HG03439 (cell line): ENCODE measurements at regions not wholly inside any gene's neighbourhood (a gene's known extent, or its start where the extent isn't known, plus 50 kb on each side); places are given as distances from the start of the nearest gene placed in this dataset.

Source experiments
- ATAC-seq: cut with Tn5 transposase; IDR thresholded peaks from one replicate; pipeline ENCODE4 v1.9.1; 2021; ENCODE audit warnings: mild to moderate bottlenecking, moderate library complexity; ENCODE audit not compliant: unreplicated experiment

- ATAC-seq, result no peak
Measured at GRCh38 chr1:68332041-68332440, 99.7 kb upstream of the WLS start.

DNA sequence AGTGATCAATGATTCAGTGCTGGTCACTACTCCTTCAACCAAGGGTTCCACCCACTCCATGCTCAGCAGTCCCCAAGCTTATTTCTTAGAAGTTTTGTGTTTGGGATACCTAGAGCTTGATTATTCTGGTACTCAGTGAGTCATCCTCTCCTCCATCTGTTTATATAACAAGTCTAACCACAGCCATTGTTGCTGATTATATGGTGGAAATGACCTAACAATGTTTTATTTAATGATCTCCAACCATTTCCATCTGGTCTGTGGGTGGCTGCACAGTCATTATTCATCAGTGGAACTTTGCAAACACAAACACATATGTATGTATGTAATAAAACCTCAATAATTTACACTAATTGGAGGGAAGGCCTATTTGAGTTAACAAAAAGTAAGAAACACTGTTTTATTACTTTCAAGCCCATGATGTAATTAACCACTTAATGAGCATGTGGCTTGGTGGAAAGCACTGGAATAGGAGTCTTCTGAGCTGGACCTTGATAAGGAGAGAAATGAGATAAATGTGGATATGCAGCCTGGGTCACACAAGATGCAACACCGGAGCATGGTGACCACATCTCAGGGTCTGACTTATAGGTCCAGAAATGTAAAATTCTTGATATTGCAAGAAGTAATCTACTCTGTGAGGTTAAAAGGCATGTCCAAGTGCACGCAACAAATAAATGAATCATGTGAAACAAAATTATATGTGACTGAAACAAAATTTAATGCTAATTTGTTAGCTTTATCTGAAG lies 99.0 kb upstream of the WLS start:
- ATAC-seq, result no peak

GRCh38 chr1:68330391-68330790 lies 98.1 kb upstream of the WLS start:
- no peak for ATAC-seq

- no peak for ATAC-seq
Measured at GRCh38 chr1:68329096-68329835, 96.9 kb upstream of the WLS start.

DNA sequence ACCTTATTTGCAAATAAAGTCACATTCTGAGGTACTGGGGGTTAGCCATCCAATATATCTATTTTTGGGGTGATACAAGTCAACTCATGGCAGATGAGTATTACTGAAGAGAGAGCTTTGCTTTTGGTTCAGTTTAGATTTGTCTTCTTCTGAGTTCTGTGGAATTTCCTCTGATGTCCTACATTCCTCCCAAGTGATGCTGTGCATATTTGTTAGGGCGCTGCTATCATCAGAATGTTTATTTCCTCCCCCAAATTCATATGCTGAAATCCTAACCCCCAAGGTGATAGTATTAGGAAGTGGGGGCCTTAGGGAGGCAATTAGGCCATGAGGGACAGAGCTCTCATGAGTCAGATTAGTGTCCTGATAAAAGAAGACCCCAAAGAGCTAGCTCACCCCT lies 96.2 kb upstream of the WLS start:
- no peak for ATAC-seq

- no peak for ATAC-seq
Measured at GRCh38 chr1:68327414-68327813, 95.1 kb upstream of the WLS start.

- no peak for ATAC-seq
Measured at GRCh38 chr1:68326481-68326880, 94.2 kb upstream of the WLS start.

DNA sequence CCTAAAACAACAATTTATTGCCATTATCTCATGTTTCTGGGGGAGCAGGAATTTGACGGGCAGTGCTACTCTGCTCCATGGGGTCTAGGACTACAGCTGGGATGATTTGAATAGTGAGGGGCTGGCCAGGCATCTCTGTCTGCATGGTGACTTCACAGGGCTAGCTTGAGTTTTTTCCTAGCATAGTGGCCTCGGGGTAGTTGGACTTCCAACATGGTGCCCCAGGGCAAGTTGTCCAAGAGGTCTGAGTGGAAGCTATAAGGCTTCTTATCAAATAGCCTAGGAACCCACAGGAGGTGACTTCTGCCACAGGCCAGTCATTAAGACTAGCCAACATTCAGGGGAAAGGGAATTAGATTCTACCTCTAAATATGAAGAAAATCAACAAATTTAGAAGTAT lies 92.0 kb upstream of the WLS start:
- no peak for ATAC-seq

DNA sequence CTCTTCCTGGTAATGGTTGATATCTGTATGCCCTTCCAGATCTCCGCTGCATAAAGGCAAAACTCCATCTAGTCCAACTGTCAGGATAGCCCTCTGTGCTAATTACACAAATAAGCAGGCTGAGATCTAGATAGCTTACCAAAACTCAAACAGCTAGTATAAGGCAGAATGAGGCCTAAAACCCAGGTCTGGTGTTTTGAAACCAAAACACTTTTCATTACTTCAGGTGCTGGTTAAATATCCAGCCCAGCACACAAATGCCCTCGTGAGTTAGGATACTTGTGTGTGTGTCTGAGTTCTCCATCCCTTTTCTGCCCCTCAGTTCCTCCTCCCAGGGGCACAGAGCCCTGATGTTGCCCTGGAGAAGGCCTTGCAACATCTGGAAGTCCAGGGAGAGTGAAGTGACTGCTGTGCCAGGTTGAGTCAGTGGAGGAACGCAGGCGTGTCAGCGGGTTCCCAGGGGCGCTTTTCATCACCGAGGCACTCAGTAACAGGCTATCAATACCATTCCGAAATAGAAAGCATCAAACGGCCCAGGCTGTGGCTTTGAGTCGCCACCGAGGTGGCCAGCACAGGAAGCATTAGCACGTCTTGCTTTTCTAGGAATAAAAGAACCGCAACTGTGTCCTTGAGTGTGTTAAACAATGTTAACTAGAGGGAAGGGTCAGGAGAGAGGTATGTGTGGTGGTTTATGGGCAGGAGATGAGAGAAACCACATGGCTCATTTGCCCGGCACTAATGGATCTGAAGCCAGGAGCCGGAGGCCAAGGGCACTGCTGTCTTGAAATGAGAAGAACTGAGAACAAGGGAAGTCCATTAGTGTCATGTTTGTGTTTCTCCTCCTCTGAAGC lies 90.7 kb upstream of the WLS start:
- no peak for ATAC-seq

DNA sequence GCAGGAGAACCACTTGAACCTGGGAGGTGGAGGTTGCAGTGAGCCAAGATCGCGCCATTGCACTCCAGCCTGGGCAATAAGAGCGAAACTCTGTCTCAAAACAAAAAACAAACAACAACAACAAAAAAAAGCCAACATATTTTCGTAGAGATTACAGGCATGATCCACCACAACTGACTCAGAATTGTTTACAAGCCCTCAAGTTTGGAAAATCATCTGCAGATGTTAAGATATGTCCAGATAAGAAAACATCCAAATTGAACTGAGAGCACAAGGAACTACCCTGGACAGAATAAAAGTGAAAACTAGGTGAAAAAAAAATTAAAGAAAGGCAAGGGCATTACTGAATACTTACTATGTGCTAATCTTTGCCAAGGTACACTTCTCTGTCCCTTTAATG lies 89.8 kb upstream of the WLS start:
- ATAC-seq, result no peak

GRCh38 chr1:68321084-68321685 lies 88.9 kb upstream of the WLS start:
- no peak for ATAC-seq

DNA sequence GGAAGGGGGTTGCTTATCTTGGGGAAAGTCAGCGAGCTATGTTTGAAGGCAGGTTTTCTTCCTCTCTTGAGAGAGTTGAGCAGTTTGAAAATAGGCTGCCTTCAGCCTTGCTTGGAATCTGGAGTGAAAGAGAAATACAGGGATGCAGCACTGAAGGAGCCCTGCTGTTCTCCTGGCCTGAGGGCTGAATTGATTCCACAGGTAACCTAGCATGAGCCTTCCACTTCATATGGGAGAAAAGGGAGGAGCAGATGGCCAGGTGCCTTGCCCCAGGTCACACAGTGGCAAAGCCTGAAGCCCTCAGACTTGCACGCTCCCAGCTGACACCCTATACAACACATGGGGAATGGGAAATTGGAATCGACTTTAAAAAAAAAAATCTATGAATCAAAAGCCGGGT lies 88.0 kb upstream of the WLS start:
- no peak for ATAC-seq

GRCh38 chr1:68319907-68320306 lies 87.6 kb upstream of the WLS start:
- no peak for ATAC-seq

DNA sequence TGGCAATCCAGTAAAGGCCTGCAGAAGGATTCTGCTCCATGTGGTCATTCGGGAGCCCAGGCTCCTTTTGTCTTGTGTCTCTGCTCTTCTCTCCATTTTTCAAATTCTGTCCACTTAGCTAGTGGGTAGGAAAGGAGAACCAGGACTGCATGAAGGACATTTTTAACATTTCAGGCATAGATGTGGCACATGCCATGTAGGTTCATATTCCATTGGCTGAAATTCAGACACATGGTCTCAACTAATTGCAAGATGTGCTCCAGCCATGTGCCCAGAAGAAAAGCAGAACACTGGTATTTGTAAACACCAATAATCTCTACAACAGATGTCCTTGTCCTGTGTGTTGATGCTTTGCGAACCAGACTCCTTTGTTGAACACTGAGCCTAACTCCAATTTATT lies 85.2 kb upstream of the WLS start:
- ATAC-seq, result no peak

DNA sequence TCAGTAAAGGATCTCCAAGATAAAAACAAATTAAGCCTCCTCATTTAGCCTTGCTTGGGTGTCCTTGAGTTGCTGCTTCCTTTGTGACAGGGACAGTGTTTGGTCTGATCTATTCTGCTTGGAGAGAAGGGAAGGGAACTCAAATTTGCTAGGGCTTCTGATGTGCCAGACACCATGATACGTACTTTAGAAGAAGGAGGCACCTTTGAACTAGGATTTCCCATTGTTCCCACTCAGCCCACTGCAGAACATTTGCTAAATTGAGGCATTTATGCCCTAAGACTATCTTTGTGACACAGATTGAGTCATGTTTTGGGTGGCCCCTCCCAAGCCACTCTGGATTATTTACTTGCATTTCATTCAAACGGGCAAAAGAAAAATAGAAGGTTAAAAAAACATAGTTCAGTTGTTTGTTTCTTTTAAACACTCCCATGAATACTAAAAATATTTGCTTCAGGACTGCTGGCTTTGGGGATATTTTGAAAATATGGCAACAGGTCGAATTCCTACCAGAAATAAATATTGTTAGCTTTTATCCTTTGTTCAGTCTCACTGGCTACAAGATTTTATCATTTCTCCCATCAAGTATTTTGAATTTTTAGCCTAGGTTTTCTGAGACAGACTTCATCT lies 81.9 kb upstream of the WLS start:
- ATAC-seq, result no peak

GRCh38 chr1:68313735-68314134 lies 81.4 kb upstream of the WLS start:
- no peak for ATAC-seq

GRCh38 chr1:68308034-68308433 lies 75.7 kb upstream of the WLS start:
- ATAC-seq, result no peak

DNA sequence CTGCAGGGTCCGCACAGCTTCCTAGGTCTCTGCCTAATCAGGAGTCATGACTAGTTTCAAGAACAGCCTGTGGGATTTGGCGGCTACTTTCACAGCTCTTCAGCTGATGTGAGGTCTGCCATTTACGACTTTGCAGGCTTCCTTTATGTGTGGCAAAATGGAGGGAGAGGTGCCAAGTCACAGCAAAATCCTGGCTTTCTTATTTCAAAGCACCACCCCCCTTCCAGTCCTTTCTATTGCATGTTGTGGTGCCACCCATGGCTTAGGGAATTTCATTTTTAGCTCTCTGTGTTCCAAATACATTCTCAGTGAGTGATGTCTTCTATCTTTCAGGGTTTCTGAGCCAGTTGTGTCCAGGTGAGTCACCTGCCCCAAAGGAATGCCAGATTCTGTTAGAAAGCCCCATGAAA lies 75.1 kb upstream of the WLS start:
- ATAC-seq, result no peak

DNA sequence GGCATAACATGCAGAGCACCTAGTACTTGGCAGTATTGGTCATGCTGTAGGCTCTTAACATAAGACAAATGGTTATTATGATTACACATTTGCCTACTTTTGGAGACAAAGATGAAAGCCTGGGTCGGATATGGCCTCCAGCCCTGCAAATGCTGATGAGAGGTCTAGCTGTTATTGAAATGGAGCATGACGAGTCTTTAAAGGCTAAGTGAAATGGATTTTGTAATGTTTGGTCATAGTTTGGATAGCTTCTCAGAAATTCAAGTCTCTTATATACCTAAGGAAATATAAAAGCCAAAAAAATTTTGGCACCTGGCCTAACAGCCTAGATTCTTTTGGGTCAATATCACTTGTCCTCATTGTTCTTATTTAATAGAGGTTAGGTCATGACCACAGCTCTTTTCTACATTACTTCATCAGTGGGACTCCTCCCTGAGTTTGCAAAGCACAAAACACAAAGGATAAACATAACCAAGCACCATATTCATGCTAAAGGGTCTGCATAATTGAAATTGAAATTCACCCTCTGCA lies 69.2 kb upstream of the WLS start:
- ATAC-seq, result no peak

- ATAC-seq, result no peak
Measured at GRCh38 chr1:68294367-68295066, 62.2 kb upstream of the WLS start.
